ENCODE measurements at regions not wholly inside any gene's neighbourhood (a gene's known extent, or its start where the extent isn't known, plus 50 kb on each side); places are given as distances from the start of the nearest gene placed in this dataset.

DNA sequence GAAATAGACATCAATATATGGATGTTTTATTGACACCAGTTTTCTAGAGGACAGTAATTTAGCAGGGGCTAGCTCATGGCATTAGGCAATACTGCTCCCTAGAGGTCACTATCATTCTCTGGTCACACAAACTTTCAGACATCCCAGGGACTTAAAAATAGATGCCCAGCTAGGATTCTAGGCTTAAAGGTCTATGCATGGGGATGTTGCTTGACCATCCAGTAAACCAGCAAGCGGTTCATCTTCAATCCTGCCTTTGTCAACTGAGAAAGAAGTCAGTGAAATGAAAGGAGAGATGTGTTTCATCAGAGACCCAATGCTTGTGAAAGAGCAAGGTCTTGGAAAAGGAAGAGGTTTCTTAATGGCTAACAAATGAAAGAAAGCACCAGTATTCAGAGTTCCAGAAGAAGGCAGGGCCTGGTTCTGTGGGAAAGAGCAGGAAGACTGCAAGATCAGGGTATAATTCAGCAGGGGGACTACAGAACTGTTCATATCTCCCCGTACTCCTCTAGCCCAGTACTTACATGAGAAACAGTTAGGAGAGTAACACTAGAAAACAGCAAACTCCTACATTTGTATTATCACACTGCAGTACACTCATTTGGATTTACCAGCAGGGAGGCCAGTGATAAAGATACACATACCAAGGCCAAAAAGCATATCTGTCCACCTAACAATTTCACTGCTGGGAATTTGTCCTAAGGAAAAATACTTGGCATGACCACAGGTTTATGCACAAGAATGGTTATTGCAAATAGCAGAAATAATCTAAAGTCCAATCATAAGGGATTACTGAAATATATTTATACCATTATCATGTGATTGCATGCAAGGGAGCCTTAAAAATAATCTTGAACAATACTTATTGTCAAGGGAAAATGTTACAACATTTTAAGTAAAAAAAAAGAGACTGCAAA lies 151.4 kb upstream of the LAMA2 start:
- TF ChIP-seq, protein P1, sequence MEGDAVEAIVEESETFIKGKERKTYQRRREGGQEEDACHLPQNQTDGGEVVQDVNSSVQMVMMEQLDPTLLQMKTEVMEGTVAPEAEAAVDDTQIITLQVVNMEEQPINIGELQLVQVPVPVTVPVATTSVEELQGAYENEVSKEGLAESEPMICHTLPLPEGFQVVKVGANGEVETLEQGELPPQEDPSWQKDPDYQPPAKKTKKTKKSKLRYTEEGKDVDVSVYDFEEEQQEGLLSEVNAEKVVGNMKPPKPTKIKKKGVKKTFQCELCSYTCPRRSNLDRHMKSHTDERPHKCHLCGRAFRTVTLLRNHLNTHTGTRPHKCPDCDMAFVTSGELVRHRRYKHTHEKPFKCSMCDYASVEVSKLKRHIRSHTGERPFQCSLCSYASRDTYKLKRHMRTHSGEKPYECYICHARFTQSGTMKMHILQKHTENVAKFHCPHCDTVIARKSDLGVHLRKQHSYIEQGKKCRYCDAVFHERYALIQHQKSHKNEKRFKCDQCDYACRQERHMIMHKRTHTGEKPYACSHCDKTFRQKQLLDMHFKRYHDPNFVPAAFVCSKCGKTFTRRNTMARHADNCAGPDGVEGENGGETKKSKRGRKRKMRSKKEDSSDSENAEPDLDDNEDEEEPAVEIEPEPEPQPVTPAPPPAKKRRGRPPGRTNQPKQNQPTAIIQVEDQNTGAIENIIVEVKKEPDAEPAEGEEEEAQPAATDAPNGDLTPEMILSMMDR (conservative IDR thresholded peaks at IDR 0.05; ENCODE audit: low read depth, low read length) = peak; percentile 77
- no peak for TF ChIP-seq EZH2 (IDR thresholded peaks at IDR 0.05; ENCODE audit: low read length, unreplicated experiment)
